ENCODE measurements at regions not wholly inside any gene's neighbourhood (a gene's known extent, or its start where the extent isn't known, plus 50 kb on each side); places are given as distances from the start of the nearest gene placed in this dataset.
"Not testable (repeated sequence)": the region's sequence is repeated elsewhere in the genome, so short reads cannot be mapped to it uniquely, and the experiment has no call there.

GRCh38 chr9:25742256-25742655 lies 64.0 kb upstream of the TUSC1 start:
- no peak for ATAC-seq
- no peak overlapping the region for H3K4me3 ChIP-seq
- H3K27me3 ChIP-seq, result no peaks in the 10 kb centered on the region
- TF ChIP-seq, protein P1, sequence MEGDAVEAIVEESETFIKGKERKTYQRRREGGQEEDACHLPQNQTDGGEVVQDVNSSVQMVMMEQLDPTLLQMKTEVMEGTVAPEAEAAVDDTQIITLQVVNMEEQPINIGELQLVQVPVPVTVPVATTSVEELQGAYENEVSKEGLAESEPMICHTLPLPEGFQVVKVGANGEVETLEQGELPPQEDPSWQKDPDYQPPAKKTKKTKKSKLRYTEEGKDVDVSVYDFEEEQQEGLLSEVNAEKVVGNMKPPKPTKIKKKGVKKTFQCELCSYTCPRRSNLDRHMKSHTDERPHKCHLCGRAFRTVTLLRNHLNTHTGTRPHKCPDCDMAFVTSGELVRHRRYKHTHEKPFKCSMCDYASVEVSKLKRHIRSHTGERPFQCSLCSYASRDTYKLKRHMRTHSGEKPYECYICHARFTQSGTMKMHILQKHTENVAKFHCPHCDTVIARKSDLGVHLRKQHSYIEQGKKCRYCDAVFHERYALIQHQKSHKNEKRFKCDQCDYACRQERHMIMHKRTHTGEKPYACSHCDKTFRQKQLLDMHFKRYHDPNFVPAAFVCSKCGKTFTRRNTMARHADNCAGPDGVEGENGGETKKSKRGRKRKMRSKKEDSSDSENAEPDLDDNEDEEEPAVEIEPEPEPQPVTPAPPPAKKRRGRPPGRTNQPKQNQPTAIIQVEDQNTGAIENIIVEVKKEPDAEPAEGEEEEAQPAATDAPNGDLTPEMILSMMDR (IDR thresholded peaks at IDR 0.05), result no peak
- no peaks in the 10 kb centered on the region for H3K36me3 ChIP-seq
- no peaks in the 10 kb centered on the region for H3K4me1 ChIP-seq
- H3K9me3 ChIP-seq, result no peaks in the 10 kb centered on the region
- no peak overlapping the region for H3K27ac ChIP-seq
- intact Hi-C loops (cut with DNase I), result no loop called here
- DNase-seq, result no peak

DNA sequence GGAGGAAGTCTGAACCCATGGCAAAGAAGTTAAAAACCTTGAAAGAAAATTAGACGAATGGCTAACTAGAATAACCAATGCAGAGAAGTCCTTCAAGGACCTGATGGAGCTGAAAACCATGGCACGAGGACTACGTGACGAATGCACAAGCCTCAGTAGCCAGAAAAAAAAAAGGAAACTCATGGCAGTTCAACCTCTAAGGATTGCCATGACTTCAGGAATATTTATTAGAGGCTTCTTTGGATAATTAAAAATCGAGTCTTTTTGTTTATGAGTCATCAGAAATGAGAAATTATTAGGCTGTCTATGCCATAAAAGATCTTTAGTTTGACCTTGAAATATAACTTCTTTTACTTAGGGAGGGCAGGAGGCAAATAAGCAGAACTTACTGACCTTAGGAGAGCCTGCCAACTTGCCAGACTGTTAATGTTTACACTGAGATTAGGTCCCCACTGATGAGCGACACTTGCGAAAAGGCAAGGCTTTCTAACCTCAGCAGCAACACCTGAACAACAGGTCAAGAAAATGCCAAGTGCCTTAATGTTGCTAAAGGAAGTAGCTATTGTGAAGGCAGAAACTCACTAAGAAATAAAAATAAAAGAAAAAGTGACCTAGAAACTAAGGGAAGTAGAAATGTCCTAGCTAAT lies 55.2 kb upstream of the TUSC1 start:
- Histone ChIP-seq H3K36me3 (no peaks in the 10 kb centered on the region), H3K4me1 (no peaks in the 10 kb centered on the region), H3K27me3 (no peaks in the 10 kb centered on the region), H3K27ac (no peak overlapping the region), H3K4me3 (no peak overlapping the region), H3K9me3 (no peaks in the 10 kb centered on the region)
- TF ChIP-seq, protein P1 (IDR thresholded peaks at IDR 0.05), result no peak
- DNase-seq (no peak), ATAC-seq (no peak)
- intact Hi-C loops (cut with DNase I), result no loop called here

GRCh38 chr9:25731895-25732794 lies 53.9 kb upstream of the TUSC1 start:
- H3K4me1 ChIP-seq; intact Hi-C loops (cut with DNase I); H3K4me3 ChIP-seq; ATAC-seq; H3K36me3 ChIP-seq; H3K27me3 ChIP-seq; H3K27ac ChIP-seq; H3K9me3 ChIP-seq: not testable (repeated sequence)
- DNase-seq, result peak in 1 of 4 donors; percentile 34
